Nephron progenitor cell (in vitro differentiated cells): ENCODE measurements at regions not wholly inside any gene's neighbourhood (a gene's known extent, or its start where the extent isn't known, plus 50 kb on each side); places are given as distances from the start of the nearest gene placed in this dataset.

Experiments used
- DNase-seq: peaks from one replicate; pipeline ENCODE4 v3.0.0; 2021
- H3K27ac Mint-ChIP-seq: 2 replicates; pipeline ENCODE4 v1.8.0; 2021; ENCODE audit warnings: mild to moderate bottlenecking, moderate library complexity, mixed read lengths
- H3K27me3 Mint-ChIP-seq: 2 replicates; pipeline ENCODE4 v1.8.0; 2021; ENCODE audit warnings: mild to moderate bottlenecking, low read depth, mixed read lengths; ENCODE audit not compliant: poor library complexity
- H3K36me3 Mint-ChIP-seq: 2 replicates; pipeline ENCODE4 v1.8.0; 2021; ENCODE audit warnings: low read depth, mixed read lengths
- H3K4me1 Mint-ChIP-seq: 2 replicates; pipeline ENCODE4 v1.8.0; 2021; ENCODE audit warnings: mixed read lengths
- H3K4me3 Mint-ChIP-seq: 2 replicates; pipeline ENCODE4 v1.8.0; 2021; ENCODE audit warnings: mild to moderate bottlenecking, moderate library complexity, mixed read lengths
- H3K9me3 Mint-ChIP-seq: 2 replicates; pipeline ENCODE4 v1.8.0; 2021; ENCODE audit warnings: mild to moderate bottlenecking, moderate library complexity, mixed read lengths
- CTCF ChIP-seq: fragments of 200-600 bp; sonication (generic); IDR thresholded peaks from 2 replicates; pipeline ENCODE4 v1.5.0; 2021; ENCODE audit warnings: antibody characterized with exemption

GRCh38 chr5:56616454-56617160, 198.7 kb upstream of the MAP3K1 start:
- Mint-ChIP-seq H3K4me3 (peak overlapping the region; percentile 10), H3K36me3 (peaks cover 21% of the 10 kb centered on the region), H3K9me3 (peaks cover 63% of the 10 kb centered on the region), H3K27ac (peak overlapping the region; percentile 87), H3K27me3 (no peaks in the 10 kb centered on the region), H3K4me1 (peaks cover 32% of the 10 kb centered on the region)
- no peak for DNase-seq
- no peak for TF ChIP-seq CTCF

- H3K9me3 Mint-ChIP-seq: peaks cover 63% of the 10 kb centered on the region
- H3K4me1 Mint-ChIP-seq: peaks cover 32% of the 10 kb centered on the region
- peaks cover 4% of the 10 kb centered on the region for H3K27me3 Mint-ChIP-seq
- H3K4me3 Mint-ChIP-seq: peak overlapping the region; percentile 53
- peak; percentile 12 for DNase-seq
- TF ChIP-seq CTCF: no peak
- peaks cover 26% of the 10 kb centered on the region for H3K36me3 Mint-ChIP-seq
- H3K27ac Mint-ChIP-seq: peak overlapping the region; percentile 87
Measured at GRCh38 chr5:56615361-56616153, 199.8 kb upstream of the MAP3K1 start.

- no peak overlapping the region for H3K27ac Mint-ChIP-seq
- H3K4me1 Mint-ChIP-seq: peaks cover 51% of the 10 kb centered on the region
- no peak for DNase-seq
- H3K27me3 Mint-ChIP-seq: peaks cover 4% of the 10 kb centered on the region
- peaks cover 22% of the 10 kb centered on the region for H3K36me3 Mint-ChIP-seq
- H3K4me3 Mint-ChIP-seq: no peak overlapping the region
- peaks cover 46% of the 10 kb centered on the region for H3K9me3 Mint-ChIP-seq
- no peak for TF ChIP-seq CTCF
Measured at GRCh38 chr5:56612759-56613158, 202.6 kb upstream of the MAP3K1 start.

GRCh38 chr5:56612353-56612752, 203.0 kb upstream of the MAP3K1 start:
- TF ChIP-seq CTCF: no peak
- no peak overlapping the region for H3K27ac Mint-ChIP-seq

GRCh38 chr5:56610093-56610698, 205.2 kb upstream of the MAP3K1 start:
- TF ChIP-seq CTCF: no peak
- peaks cover 33% of the 10 kb centered on the region for H3K9me3 Mint-ChIP-seq
- H3K4me3 Mint-ChIP-seq: no peak overlapping the region
- H3K27me3 Mint-ChIP-seq: peaks cover 13% of the 10 kb centered on the region
- no peak overlapping the region for H3K27ac Mint-ChIP-seq
- H3K36me3 Mint-ChIP-seq: peaks cover 16% of the 10 kb centered on the region
- H3K4me1 Mint-ChIP-seq: peaks cover 37% of the 10 kb centered on the region
- no peak for DNase-seq

More at GRCh38 chr5:56612353-56612752, 203.0 kb upstream of the MAP3K1 start:
- H3K9me3 Mint-ChIP-seq: peaks cover 42% of the 10 kb centered on the region
- peaks cover 4% of the 10 kb centered on the region for H3K27me3 Mint-ChIP-seq
- peaks cover 55% of the 10 kb centered on the region for H3K4me1 Mint-ChIP-seq
- no peak for DNase-seq
- no peak overlapping the region for H3K4me3 Mint-ChIP-seq
- peaks cover 22% of the 10 kb centered on the region for H3K36me3 Mint-ChIP-seq
